VCaP (cell line): ENCODE measurements at regions not wholly inside any gene's neighbourhood (a gene's known extent, or its start where the extent isn't known, plus 50 kb on each side); places are given as distances from the start of the nearest gene placed in this dataset.
A peak's percentile ranks its signal among the peaks of the same experiment; 100 is the strongest.
"Not testable (repeated sequence)": the region's sequence is repeated elsewhere in the genome, so short reads cannot be mapped to it uniquely, and the experiment has no call there.

Experiments
- H3K27ac ChIP-seq: fragments of 450-650 bp; 2 replicates; pipeline ENCODE4 v1.5.1; 2017
- CTCF ChIP-seq: fragments of 450-650 bp; conservative IDR thresholded peaks from 2 replicates; pipeline ENCODE4 v1.5.1; 2017; ENCODE audit warnings: mild to moderate bottlenecking, moderate library complexity

- H3K27ac ChIP-seq: peak overlapping the region; percentile 55
- TF ChIP-seq CTCF: no peak
Measured at GRCh38 chr4:23972187-23972586, 82.3 kb upstream of the PPARGC1A start.

DNA sequence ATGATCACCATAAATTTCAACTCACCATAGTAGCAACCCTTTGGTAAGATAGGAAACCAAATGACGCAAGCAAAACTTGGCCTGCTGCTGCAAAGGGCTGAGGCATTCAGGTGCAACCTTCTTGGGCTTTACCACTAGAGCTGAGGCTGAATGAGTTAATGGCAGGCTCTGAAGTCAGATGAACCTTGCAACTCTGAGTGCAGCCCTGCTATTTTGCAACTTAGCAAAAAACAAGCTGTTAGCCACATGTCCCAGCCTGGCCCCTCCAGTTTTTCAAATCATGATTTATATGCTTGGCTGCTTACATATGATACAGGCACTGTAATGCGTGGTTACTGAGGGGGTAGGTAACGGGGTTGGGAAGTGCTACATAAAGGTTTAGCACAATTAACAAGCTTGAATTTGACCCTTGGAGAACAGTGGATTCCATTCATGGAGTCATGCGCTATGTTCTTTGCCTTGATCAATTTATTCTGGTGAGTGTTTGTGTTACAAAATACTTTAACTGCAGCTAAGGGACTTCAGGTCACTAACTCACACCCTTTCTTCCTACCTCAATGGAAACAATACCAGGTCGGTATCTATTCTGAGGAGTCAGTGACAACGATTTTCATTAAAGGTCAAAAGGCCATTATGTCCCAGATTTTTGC, 80.5 kb upstream of the PPARGC1A start:
- no peak for TF ChIP-seq CTCF
- no peak overlapping the region for H3K27ac ChIP-seq

- no peak overlapping the region for H3K27ac ChIP-seq
- no peak for TF ChIP-seq CTCF
Measured at GRCh38 chr4:23969635-23970145, 79.8 kb upstream of the PPARGC1A start.

- TF ChIP-seq CTCF: no peak
- H3K27ac ChIP-seq: no peak overlapping the region
Measured at GRCh38 chr4:23967281-23967680, 77.4 kb upstream of the PPARGC1A start.

DNA sequence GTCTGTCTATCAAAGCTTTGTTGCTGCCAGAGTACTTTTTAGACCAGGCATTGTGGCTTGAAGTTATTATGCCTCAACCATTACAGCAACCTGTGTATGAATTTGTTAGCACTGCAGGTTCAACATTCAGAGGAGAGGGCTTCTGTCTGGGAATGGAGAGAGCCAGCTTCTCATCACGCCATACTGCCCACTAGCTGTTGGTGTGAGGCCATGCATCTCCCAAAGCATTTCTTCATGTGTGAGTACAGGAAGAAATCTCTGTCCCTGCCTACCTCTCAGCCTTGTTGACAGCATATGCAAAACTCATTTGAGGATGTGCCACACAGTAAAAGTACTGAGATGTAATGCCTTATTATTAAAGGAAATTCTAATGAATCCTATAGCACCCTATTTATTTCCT, 76.9 kb upstream of the PPARGC1A start:
- H3K27ac ChIP-seq: no peak overlapping the region
- TF ChIP-seq CTCF: no peak

DNA sequence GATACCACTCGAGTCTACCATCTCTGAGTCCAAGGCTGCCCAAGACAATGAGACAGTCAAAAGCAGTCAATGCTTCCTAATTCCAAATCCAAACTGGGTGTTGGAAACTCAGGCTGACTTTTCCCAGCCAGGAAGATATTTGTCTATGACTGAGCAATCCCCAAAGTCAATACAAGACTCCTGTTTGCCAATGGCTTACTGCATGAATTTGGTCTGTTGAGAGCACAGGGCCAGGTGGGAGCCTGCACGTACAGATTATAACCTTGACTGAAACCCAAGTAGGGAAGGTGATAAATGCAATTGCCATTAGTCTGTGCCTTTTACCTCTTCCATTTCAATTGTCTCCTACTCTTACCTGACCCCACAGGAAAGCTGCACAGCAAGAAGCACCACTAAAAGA, 72.6 kb upstream of the PPARGC1A start:
- no peak for TF ChIP-seq CTCF
- H3K27ac ChIP-seq: no peak overlapping the region

DNA sequence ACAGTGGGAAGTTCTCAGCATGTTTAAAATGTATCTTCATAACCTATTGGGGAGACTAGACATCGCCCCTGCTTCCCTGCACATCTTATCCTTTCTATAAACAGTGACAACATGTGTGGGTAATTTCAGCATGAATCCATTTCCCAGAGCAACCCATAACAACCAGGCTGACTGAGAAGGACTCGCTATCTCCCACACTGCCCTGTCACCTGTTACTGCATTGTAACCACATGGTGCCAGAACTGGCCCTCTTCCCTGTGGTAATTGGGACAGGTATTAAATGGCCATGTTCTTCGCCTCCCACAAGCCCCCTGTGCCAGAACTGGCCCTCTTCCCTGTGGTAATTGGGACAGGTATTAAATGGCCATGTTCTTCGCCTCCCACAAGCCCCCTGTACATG, 71.5 kb upstream of the PPARGC1A start:
- not testable (repeated sequence) for H3K27ac ChIP-seq

DNA sequence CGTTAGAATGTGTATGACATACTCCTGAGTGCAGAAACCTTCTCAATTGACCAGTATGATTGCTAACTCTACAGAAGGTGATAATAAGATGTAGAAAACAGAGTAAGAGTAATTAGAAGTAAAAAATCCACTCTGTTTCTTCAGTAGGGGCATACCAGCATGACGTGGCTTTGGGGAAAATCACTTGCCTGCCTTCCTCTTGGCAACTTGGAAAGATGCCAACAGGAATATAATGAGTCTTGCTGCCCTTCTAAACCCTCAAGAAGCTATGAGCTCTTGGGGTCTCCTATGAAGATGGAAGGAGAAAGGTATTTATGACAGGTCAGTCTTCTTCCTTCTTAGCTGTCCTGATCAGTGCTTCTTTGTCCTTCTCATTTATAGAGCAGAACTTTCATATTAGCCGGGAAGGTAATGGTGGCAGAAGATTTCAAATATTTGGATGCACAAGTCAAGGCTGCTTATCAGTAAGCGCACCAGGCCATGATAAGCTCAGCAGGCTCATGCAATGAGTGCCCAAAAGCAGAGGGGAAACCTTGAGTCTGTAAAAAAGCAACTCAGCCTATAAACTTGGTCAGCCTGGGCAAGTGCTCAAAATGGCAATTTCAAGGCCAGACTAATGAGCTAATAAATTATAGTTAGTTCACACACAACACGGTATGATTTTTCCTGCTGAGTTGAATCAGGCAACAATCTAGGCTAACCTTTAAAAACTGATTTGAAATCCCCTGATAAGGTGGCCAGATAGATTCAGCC, 69.7 kb upstream of the PPARGC1A start:
- no peak for TF ChIP-seq CTCF
- H3K27ac ChIP-seq: peak overlapping the region; percentile 42
